ENCODE measurements at regions not wholly inside any gene's neighbourhood (a gene's known extent, or its start where the extent isn't known, plus 50 kb on each side); places are given as distances from the start of the nearest gene placed in this dataset.

DNA sequence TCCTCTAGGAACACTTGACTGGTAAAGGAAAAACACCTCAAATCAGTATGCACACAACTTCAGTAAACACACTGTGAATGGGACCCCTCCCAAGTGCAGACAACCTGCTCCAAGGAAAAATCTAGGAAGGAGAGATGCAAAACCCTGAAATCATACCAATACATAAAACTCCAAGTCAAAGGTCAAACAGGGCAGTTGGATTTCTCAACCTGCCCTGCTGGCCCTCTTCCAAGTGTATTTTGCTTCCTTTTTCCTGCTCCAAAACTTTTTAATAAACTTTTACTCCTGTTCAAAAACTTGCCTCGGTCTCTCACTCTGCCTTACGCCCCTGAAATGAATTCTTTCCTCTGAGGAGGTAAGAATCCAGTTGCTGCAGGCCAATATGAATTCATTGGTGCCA is 665.1 kb downstream of the SORCS1 start:
- TF ChIP-seq EZH2phosphoT487 (IDR thresholded peaks at IDR 0.05; ENCODE audit: low read depth, severe bottlenecking, unreplicated experiment), result no peak
- no peak for TF ChIP-seq EZH2 (IDR thresholded peaks at IDR 0.05; ENCODE audit: borderline replicate concordance)
- TF ChIP-seq, protein P1, sequence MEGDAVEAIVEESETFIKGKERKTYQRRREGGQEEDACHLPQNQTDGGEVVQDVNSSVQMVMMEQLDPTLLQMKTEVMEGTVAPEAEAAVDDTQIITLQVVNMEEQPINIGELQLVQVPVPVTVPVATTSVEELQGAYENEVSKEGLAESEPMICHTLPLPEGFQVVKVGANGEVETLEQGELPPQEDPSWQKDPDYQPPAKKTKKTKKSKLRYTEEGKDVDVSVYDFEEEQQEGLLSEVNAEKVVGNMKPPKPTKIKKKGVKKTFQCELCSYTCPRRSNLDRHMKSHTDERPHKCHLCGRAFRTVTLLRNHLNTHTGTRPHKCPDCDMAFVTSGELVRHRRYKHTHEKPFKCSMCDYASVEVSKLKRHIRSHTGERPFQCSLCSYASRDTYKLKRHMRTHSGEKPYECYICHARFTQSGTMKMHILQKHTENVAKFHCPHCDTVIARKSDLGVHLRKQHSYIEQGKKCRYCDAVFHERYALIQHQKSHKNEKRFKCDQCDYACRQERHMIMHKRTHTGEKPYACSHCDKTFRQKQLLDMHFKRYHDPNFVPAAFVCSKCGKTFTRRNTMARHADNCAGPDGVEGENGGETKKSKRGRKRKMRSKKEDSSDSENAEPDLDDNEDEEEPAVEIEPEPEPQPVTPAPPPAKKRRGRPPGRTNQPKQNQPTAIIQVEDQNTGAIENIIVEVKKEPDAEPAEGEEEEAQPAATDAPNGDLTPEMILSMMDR (IDR thresholded peaks at IDR 0.05; ENCODE audit: poor library complexity), result no peak
- Histone ChIP-seq H3K36me3 (replicated peaks; ENCODE audit: insufficient read depth, low read depth) (no peaks in the 10 kb centered on the region), H3K27me3 (peaks cover 5% of the 10 kb centered on the region), H2AFZ (no peak overlapping the region), H3K27ac (no peak overlapping the region), H3K79me2 (no peaks in the 10 kb centered on the region), H3K9me2 (replicated peaks; ENCODE audit: insufficient read depth) (no peaks in the 10 kb centered on the region), H3K4me3 (no peak overlapping the region), H4K20me1 (ENCODE audit: insufficient read depth, poor library complexity, severe bottlenecking) (no peaks in the 10 kb centered on the region), H3K4me1 (ENCODE audit: insufficient read depth) (peaks cover 13% of the 10 kb centered on the region), H3K4me2 (no peak overlapping the region), H3K9me3 (ENCODE audit: low read depth) (no peaks in the 10 kb centered on the region)
- 92% methylated on average over 2 of the region's 2 CpGs for WGBS (ENCODE audit: low lambda C conversion rate, missing lambda C conversion rate)
- no peak for DNase-seq (ENCODE audit: low spot score)

DNA sequence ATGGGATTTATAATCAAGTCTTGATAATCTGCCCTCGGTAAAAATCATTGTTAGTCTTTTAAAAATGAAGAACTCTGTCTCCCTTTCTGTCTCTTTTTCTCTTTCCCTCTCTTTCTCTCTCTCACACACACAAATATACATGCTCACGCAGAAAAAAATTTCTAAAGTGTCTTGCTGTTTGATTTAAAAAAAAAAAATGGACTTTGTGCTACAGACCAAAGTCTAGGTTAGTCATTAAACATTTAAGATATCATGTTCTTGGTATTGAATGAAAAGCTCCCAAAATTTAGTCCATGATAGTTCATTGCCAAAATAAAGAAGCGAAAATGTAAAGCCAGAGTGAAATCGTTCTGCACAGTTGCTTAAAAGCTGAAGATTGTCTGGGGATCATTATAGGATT is 665.8 kb downstream of the SORCS1 start:
- H3K27me3 ChIP-seq, result peaks cover 5% of the 10 kb centered on the region
- WGBS (ENCODE audit: low lambda C conversion rate, missing lambda C conversion rate), result 59% methylated on average over 4 of the region's 4 CpGs
- H3K4me3 ChIP-seq, result no peak overlapping the region
- H4K20me1 ChIP-seq (ENCODE audit: insufficient read depth, poor library complexity, severe bottlenecking), result no peaks in the 10 kb centered on the region
- H3K36me3 ChIP-seq (replicated peaks; ENCODE audit: insufficient read depth, low read depth), result no peaks in the 10 kb centered on the region
- peaks cover 13% of the 10 kb centered on the region for H3K4me1 ChIP-seq (ENCODE audit: insufficient read depth)
- H3K27ac ChIP-seq, result no peak overlapping the region
- H3K4me2 ChIP-seq, result peak overlapping the region; percentile 25
- no peak overlapping the region for H2AFZ ChIP-seq
- H3K9me3 ChIP-seq (ENCODE audit: low read depth), result no peaks in the 10 kb centered on the region
- H3K79me2 ChIP-seq, result no peaks in the 10 kb centered on the region
- DNase-seq (ENCODE audit: low spot score), result no peak
- H3K9me2 ChIP-seq (replicated peaks; ENCODE audit: insufficient read depth), result no peaks in the 10 kb centered on the region
- TF ChIP-seq EZH2phosphoT487 (IDR thresholded peaks at IDR 0.05; ENCODE audit: low read depth, severe bottlenecking, unreplicated experiment) (no peak), EZH2 (IDR thresholded peaks at IDR 0.05; ENCODE audit: borderline replicate concordance) (no peak)
- TF ChIP-seq, protein P1 (IDR thresholded peaks at IDR 0.05; ENCODE audit: poor library complexity), result no peak

DNA sequence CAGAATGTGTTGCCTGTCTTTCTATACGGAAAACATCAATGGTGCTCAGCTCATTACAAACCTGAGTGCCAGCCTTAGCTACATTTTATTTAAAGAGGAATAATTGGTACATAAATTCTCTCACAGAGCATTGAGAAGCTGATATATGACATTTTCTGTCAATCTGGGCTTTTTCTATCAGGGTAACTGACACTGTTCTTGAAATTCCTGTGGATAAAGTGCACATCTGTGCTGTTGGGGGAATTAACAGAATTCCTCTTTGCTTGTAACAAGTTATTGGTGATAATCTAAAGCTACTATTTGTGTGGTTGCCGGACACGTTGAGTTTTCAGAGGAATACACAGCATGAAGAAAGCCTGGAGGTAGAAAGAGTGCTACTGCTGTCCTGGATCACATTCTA is 668.6 kb downstream of the SORCS1 start:
- no peaks in the 10 kb centered on the region for H3K79me2 ChIP-seq
- 56% methylated on average over 3 of the region's 3 CpGs for WGBS (ENCODE audit: low lambda C conversion rate, missing lambda C conversion rate)
- no peaks in the 10 kb centered on the region for H3K36me3 ChIP-seq (replicated peaks; ENCODE audit: insufficient read depth, low read depth)
- H2AFZ ChIP-seq, result no peak overlapping the region
- TF ChIP-seq EZH2 (IDR thresholded peaks at IDR 0.05; ENCODE audit: borderline replicate concordance) (no peak), EZH2phosphoT487 (IDR thresholded peaks at IDR 0.05; ENCODE audit: low read depth, severe bottlenecking, unreplicated experiment) (no peak)
- TF ChIP-seq, protein P1 (IDR thresholded peaks at IDR 0.05; ENCODE audit: poor library complexity), result no peak
- H3K4me1 ChIP-seq (ENCODE audit: insufficient read depth), result peaks cover 13% of the 10 kb centered on the region
- no peaks in the 10 kb centered on the region for H4K20me1 ChIP-seq (ENCODE audit: insufficient read depth, poor library complexity, severe bottlenecking)
- H3K4me3 ChIP-seq, result no peak overlapping the region
- DNase-seq (ENCODE audit: low spot score), result no peak
- no peaks in the 10 kb centered on the region for H3K9me3 ChIP-seq (ENCODE audit: low read depth)
- peaks cover 5% of the 10 kb centered on the region for H3K27me3 ChIP-seq
- H3K4me2 ChIP-seq, result no peak overlapping the region
- no peak overlapping the region for H3K27ac ChIP-seq
- H3K9me2 ChIP-seq (replicated peaks; ENCODE audit: insufficient read depth), result no peaks in the 10 kb centered on the region

DNA sequence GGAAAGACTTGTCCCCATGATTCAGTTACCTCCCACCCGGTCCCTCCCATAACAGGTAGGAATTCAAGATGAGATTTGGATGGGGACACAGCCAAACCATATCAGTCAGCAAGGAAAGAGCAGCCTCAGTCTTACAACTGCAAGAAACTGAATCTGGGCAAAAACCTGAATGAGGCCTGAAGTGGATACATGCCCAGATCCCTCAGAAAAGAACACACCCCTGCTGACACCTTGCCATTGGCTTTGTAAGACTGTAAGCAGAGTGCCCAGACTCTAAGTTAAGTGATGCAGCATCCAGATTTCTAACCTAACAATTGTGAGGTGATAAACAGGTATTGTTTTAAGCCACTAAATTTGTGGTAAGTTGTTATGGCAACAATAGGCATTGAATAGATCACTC is 670.8 kb downstream of the SORCS1 start:
- 88% methylated on average over 1 of the region's 1 CpG for WGBS (ENCODE audit: low lambda C conversion rate, missing lambda C conversion rate)

More for the DNA sequence above, 670.8 kb downstream of the SORCS1 start:
- H3K9me2 ChIP-seq (replicated peaks; ENCODE audit: insufficient read depth), result no peaks in the 10 kb centered on the region
- H3K4me1 ChIP-seq (ENCODE audit: insufficient read depth), result peaks cover 5% of the 10 kb centered on the region
- no peak overlapping the region for H3K27ac ChIP-seq
- H3K4me3 ChIP-seq, result no peak overlapping the region
- H3K79me2 ChIP-seq, result no peaks in the 10 kb centered on the region
- no peaks in the 10 kb centered on the region for H3K9me3 ChIP-seq (ENCODE audit: low read depth)
- TF ChIP-seq EZH2 (IDR thresholded peaks at IDR 0.05; ENCODE audit: borderline replicate concordance) (no peak), EZH2phosphoT487 (IDR thresholded peaks at IDR 0.05; ENCODE audit: low read depth, severe bottlenecking, unreplicated experiment) (no peak)
- TF ChIP-seq, protein P1 (IDR thresholded peaks at IDR 0.05; ENCODE audit: poor library complexity), result no peak
- no peak overlapping the region for H2AFZ ChIP-seq
- no peak for DNase-seq (ENCODE audit: low spot score)
- H4K20me1 ChIP-seq (ENCODE audit: insufficient read depth, poor library complexity, severe bottlenecking), result no peaks in the 10 kb centered on the region
- H3K27me3 ChIP-seq, result peaks cover 5% of the 10 kb centered on the region
- H3K36me3 ChIP-seq (replicated peaks; ENCODE audit: insufficient read depth, low read depth), result no peaks in the 10 kb centered on the region
- no peak overlapping the region for H3K4me2 ChIP-seq
